HepG2 (cell line): ENCODE measurements at regions not wholly inside any gene's neighbourhood (a gene's known extent, or its start where the extent isn't known, plus 50 kb on each side); places are given as distances from the start of the nearest gene placed in this dataset.

Source experiments
- ATAC-seq: fragments of 200-7000 bp; cut with Tn5 transposase; 3 replicates; pipeline ENCODE4 v1.9.1; 2020; ENCODE audit warnings: mild to moderate bottlenecking, moderate library complexity
- BruUV-seq: library from RNA; stranded (reverse); fragments of 400-500 nt; replicated peaks from 2 replicates; lab custom pipeline; 2021; lab: Mats Ljungman, UMichigan
- CTCF ChIA-PET: fragments of 300-600 bp; formaldehyde crosslinking; extraction: SDS; loops from one replicate; lab custom pipeline; 2021; ENCODE audit warnings: low total read pairs, inconsistent platforms, low intra/inter-chr PET ratio; lab: Yijun Ruan, JAX
- POLR2A ChIA-PET: fragments of 350-600 bp; sonication (Branson Sonifier 250); formaldehyde crosslinking; loops from one replicate; lab custom pipeline; 2020; ENCODE audit warnings: antibody characterized with exemption, inconsistent platforms; lab: Yijun Ruan, JAX
- DNase-seq: peaks from one replicate; pipeline ENCODE4 v3.0.0-alpha.2; 2015; ENCODE audit warnings: low spot score
- FAIRE-seq: peaks from 3 replicates; lab custom pipeline; 2011; peaks lifted over from hg19 to GRCh38; lab: Jason Lieb, UNC
- H2AFZ ChIP-seq: one replicate; pipeline ENCODE4 v1.6.1; 2011; ENCODE audit warnings: low read length, inconsistent platforms
- H3K27ac ChIP-seq: fragments of 300-600 bp; 3 replicates; pipeline ENCODE4 v1.8.0; 2011; ENCODE audit warnings: mixed run types, mild to moderate bottlenecking, mixed read lengths, low read length, inconsistent platforms; ENCODE audit not compliant: insufficient read depth; ENCODE audit errors: extremely low read length
- H3K27me3 ChIP-seq, 2 experiments: fragments of 200-600 bp in 1 of 2; 2 replicates in 1 of 2; 3 replicates in 1 of 2; pipeline versions ENCODE4 v1.6.0 to v1.8.0; 2011; ENCODE audit warnings: low read length in 2 of 2, mild to moderate bottlenecking in 2 of 2, moderate library complexity in 2 of 2, inconsistent platforms in 1 of 2; ENCODE audit not compliant: insufficient read depth in 2 of 2, control insufficient read depth in 1 of 2
- H3K36me3 ChIP-seq, 2 experiments: fragments of 200-600 bp in 1 of 2; replicated peaks in 1 of 2; 2 replicates in 1 of 2; 3 replicates in 1 of 2; pipeline versions ENCODE4 v1.5.1 to v1.8.0; 2011; ENCODE audit warnings: low read length in 2 of 2, inconsistent platforms in 1 of 2; ENCODE audit not compliant: insufficient read depth in 2 of 2, control insufficient read depth in 1 of 2
- H3K4me1 ChIP-seq: 2 replicates; pipeline ENCODE4 v1.5.1; 2012; ENCODE audit warnings: low read length, inconsistent platforms; ENCODE audit not compliant: insufficient read depth
- H3K4me2 ChIP-seq: 2 replicates; pipeline ENCODE4 v1.6.0; 2011; ENCODE audit warnings: low read depth, low read length, inconsistent platforms
- H3K4me3 ChIP-seq, 3 experiments: fragments of 200-600 bp in 1 of 3; sonication (generic), shearing (Covaris generic) in 1 of 3; replicated peaks in 1 of 3; 2 replicates each; pipeline ENCODE4 v1.5.1; 2011 to 2016; ENCODE audit warnings: low read length in 3 of 3, inconsistent platforms in 2 of 3, low read depth in 2 of 3, mild to moderate bottlenecking in 2 of 3, control low read depth in 1 of 3, mixed read lengths in 1 of 3; ENCODE audit not compliant: insufficient read depth in 1 of 3
- H3K79me2 ChIP-seq: one replicate; pipeline ENCODE4 v1.6.1; 2011; ENCODE audit warnings: low read length, inconsistent platforms; ENCODE audit not compliant: insufficient read depth
- H3K9ac ChIP-seq: 2 replicates; pipeline ENCODE4 v1.6.0; 2011; ENCODE audit warnings: mild to moderate bottlenecking, low read depth, low read length, inconsistent platforms; ENCODE audit not compliant: insufficient read depth
- H3K9me3 ChIP-seq: 2 replicates; pipeline ENCODE4 v1.5.1; 2012; ENCODE audit warnings: mild to moderate bottlenecking, low read length
- H4K20me1 ChIP-seq: 2 replicates; pipeline ENCODE4 v1.6.0; 2011; ENCODE audit warnings: inconsistent platforms, mild to moderate bottlenecking, low read length, moderate library complexity; ENCODE audit not compliant: insufficient read depth
- FIP1L1 ChIP-seq: fragments of 200-400 bp; formaldehyde crosslinking; IDR thresholded peaks from 2 replicates; pipeline ENCODE4 v1.6.1; 2018; ENCODE audit warnings: low read depth, mild to moderate bottlenecking, low read length, moderate library complexity, borderline replicate concordance; ENCODE audit not compliant: insufficient read depth
- GZF1 ChIP-seq: sonication (generic); formaldehyde crosslinking; IDR thresholded peaks from 2 replicates; pipeline ENCODE4 v1.5.1; 2020; ENCODE audit warnings: mild to moderate bottlenecking, missing genetic modification reagents
- HNRNPK ChIP-seq: fragments of 200-400 bp; formaldehyde crosslinking; IDR thresholded peaks from 2 replicates; pipeline ENCODE4 v1.6.1; 2018; ENCODE audit warnings: low read length, low read depth, moderate library complexity, mild to moderate bottlenecking; ENCODE audit not compliant: poor library complexity, severe bottlenecking
- RBM39 ChIP-seq: fragments of 200-400 bp; formaldehyde crosslinking; IDR thresholded peaks from one replicate; pipeline ENCODE4 v1.6.1; 2018; ENCODE audit warnings: antibody characterized with exemption, mild to moderate bottlenecking, low read depth, low read length; ENCODE audit not compliant: poor library complexity, severe bottlenecking
- SOX13 ChIP-seq, 3 experiments: fragments of 450-650 bp in 1 of 3; sonication (generic) in 1 of 3; formaldehyde crosslinking in 1 of 3; IDR thresholded peaks in 2 of 3; conservative IDR thresholded peaks in 1 of 3; 2 replicates each; pipeline versions ENCODE4 v1.5.0 to v1.6.1; 2016 to 2020; ENCODE audit warnings: antibody characterized with exemption in 1 of 3, mild to moderate bottlenecking in 1 of 3, missing compliant biosample characterization in 1 of 3, missing genetic modification reagents in 1 of 3, moderate library complexity in 1 of 3
- YEATS4 ChIP-seq: sonication (generic); formaldehyde crosslinking; IDR thresholded peaks from 2 replicates; pipeline ENCODE4 v1.4.0; 2020; ENCODE audit warnings: missing genetic modification reagents, borderline replicate concordance
- ZFP1 ChIP-seq: IDR thresholded peaks from 2 replicates; pipeline ENCODE4 v1.6.1; 2016
- ZNF30 ChIP-seq: sonication (generic); formaldehyde crosslinking; IDR thresholded peaks from 2 replicates; pipeline ENCODE4 v1.5.0; 2020; ENCODE audit warnings: mild to moderate bottlenecking, missing genetic modification reagents
- ZNF501 ChIP-seq: sonication (generic); formaldehyde crosslinking; IDR thresholded peaks from 2 replicates; pipeline ENCODE4 v1.5.1; 2020; ENCODE audit warnings: mild to moderate bottlenecking, moderate library complexity, missing genetic modification reagents
- ZNF670 ChIP-seq: sonication (generic); formaldehyde crosslinking; IDR thresholded peaks from 2 replicates; pipeline ENCODE4 v1.8.0; 2022; ENCODE audit warnings: mild to moderate bottlenecking, missing genetic modification reagents, borderline replicate concordance
- WGBS: methylation state at CpG from one replicate; pipeline ENCODE4 v1.1.6; 2017; ENCODE audit warnings: low lambda C conversion rate; 5-methylcytosine and 5-hydroxymethylcytosine counted together
- in situ Hi-C: cut with HindIII; loops from 2 replicates; pipeline ENCODE4 v1.10.0; 2017; ENCODE audit warnings: low pct_unique_long_range_greater_than_20kb; ENCODE audit not compliant: extremely low pct_ligation_motif_present
- intact Hi-C: fragments of 100-400 bp; cut with micrococcal nuclease; formaldehyde crosslinking; loops from one replicate; pipeline ENCODE4 v1.10.0; 2022; ENCODE audit not compliant: unreplicated experiment
- TF ChIP-seq, protein P1 (sequence below): sonication (generic); formaldehyde crosslinking; IDR thresholded peaks from 2 replicates; pipeline ENCODE4 v1.4.0; 2020; ENCODE audit warnings: missing genetic modification reagents, borderline replicate concordance
- TF ChIP-seq, protein P2 (sequence below): sonication (generic); formaldehyde crosslinking; IDR thresholded peaks from 2 replicates; pipeline ENCODE4 v1.8.1; 2023; ENCODE audit warnings: mild to moderate bottlenecking, moderate library complexity, missing genetic modification reagents
- TF ChIP-seq, protein P3 (sequence below): sonication (generic); formaldehyde crosslinking; IDR thresholded peaks from 2 replicates; pipeline ENCODE4 v1.8.1; 2023; ENCODE audit warnings: missing genetic modification reagents, mild to moderate bottlenecking, borderline replicate concordance
- TF ChIP-seq, protein P4 (sequence below): sonication (generic); formaldehyde crosslinking; conservative IDR thresholded peaks from 2 replicates; pipeline ENCODE4 v1.8.0; 2022; ENCODE audit warnings: mild to moderate bottlenecking, moderate library complexity, missing genetic modification reagents

DNA sequence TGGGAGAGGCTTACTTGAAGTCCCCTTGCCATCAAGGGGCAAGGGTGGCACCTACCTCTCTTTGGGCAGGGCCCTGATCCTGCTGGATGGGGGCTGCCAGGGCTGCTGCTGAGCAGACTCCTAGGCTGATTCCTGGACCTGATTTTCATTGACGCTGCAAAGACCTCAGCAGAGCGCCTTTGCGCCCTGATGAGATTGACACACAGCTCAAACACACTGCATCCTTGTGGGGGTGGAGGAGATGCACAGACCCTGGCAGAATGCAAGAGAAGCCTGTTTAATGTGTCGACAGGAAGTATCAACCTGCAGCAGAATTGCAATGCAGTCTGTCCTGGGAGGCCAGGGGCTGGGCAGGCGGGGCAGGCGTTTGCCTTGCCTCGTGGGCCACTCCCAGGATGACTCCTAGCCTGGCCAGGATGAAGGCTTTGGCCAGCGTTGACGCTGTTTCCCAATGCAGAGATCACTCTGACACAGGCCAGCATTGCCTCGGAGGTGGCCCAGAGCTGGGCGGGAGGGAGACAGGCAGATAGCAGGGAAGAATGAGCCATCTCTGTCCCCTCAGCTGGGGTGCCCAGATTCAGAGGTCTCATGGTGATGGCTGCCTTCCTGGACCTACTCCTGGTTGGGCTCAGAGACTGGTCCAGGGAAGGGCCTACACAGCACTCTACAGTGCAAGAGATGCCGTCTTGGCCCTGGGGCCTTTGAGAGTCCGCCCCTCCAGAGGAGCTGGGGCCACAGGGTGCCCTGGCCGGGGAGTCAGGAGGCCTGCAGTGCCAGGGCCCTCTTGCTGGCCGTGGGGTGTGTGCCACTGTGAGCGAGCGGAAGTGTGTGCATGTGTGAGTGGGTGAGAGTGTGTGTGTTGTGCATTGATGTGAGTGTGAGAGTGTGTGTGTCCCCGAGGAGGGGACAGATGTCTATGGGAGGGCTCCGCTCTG, 108.3 kb downstream of the KIF26A start:
- H3K27me3 ChIP-seq: peaks cover 2 to 10% of the 10 kb centered on the region in 2 experiments; a peak in 3 of 5 replicates
- no peak overlapping the region for H3K4me3 ChIP-seq
- in situ Hi-C loops (no loop called here), intact Hi-C loops (no loop called here)
- no TSS peak for BruUV-seq
- no peaks in the 10 kb centered on the region for H3K9me3 ChIP-seq
- no peak overlapping the region for H3K27ac ChIP-seq
- no peaks in the 10 kb centered on the region for H4K20me1 ChIP-seq
- ChIA-PET POLR2A (no interaction called here), CTCF (no interaction called here)
- H3K9ac ChIP-seq: no peak overlapping the region
- H2AFZ ChIP-seq: no peak overlapping the region
- no peaks in the 10 kb centered on the region for H3K4me1 ChIP-seq
- no peak; the same call in 2 of the 3 replicates for ATAC-seq
- H3K36me3 ChIP-seq: no peaks in the 10 kb centered on the region
- TF ChIP-seq ZNF501 (CRISPR knock-in tag) (no peak), RBM39 (no peak), HNRNPK (no peak), GZF1 (CRISPR knock-in tag) (no peak), ZNF670 (CRISPR knock-in tag) (no peak), ZNF30 (no peak), ZFP1 (CRISPR knock-in tag) (no peak), SOX13 (IDR thresholded peaks at IDR 0.05) (no peak), SOX13 (CRISPR knock-in tag; conservative IDR thresholded peaks at IDR 0.05 in 1 of 2, IDR thresholded peaks at IDR 0.05 in 1 of 2) (no peak), FIP1L1 (no peak), YEATS4 (CRISPR knock-in tag) (no peak)
- TF ChIP-seq, protein P1, sequence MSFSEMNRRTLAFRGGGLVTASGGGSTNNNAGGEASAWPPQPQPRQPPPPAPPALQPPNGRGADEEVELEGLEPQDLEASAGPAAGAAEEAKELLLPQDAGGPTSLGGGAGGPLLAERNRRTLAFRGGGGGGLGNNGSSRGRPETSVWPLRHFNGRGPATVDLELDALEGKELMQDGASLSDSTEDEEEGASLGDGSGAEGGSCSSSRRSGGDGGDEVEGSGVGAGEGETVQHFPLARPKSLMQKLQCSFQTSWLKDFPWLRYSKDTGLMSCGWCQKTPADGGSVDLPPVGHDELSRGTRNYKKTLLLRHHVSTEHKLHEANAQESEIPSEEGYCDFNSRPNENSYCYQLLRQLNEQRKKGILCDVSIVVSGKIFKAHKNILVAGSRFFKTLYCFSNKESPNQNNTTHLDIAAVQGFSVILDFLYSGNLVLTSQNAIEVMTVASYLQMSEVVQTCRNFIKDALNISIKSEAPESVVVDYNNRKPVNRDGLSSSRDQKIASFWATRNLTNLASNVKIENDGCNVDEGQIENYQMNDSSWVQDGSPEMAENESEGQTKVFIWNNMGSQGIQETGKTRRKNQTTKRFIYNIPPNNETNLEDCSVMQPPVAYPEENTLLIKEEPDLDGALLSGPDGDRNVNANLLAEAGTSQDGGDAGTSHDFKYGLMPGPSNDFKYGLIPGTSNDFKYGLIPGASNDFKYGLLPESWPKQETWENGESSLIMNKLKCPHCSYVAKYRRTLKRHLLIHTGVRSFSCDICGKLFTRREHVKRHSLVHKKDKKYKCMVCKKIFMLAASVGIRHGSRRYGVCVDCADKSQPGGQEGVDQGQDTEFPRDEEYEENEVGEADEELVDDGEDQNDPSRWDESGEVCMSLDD: no peak
- TF ChIP-seq, protein P2, sequence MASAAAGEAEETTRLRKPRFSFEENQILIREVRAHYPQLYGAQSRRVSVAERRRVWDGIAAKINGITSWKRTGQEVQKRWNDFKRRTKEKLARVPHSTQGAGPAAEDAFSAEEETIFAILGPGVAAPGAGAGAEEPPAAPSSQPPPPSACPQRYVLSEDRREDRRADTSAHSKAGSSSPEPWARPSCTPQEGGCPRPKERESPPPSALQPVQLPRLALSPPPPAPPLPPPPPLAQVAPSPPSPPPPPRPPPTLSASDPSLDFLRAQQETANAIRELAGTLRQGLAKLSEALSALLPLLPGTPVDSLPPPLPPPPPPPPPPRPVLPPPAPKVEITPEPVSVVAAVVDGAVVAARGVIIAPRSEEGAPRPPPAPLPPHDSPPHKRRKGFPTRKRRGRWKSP (CRISPR knock-in tag): no peak
- TF ChIP-seq, protein P3, sequence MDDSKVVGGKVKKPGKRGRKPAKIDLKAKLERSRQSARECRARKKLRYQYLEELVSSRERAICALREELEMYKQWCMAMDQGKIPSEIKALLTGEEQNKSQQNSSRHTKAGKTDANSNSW (CRISPR knock-in tag): no peak
- TF ChIP-seq, protein P4, sequence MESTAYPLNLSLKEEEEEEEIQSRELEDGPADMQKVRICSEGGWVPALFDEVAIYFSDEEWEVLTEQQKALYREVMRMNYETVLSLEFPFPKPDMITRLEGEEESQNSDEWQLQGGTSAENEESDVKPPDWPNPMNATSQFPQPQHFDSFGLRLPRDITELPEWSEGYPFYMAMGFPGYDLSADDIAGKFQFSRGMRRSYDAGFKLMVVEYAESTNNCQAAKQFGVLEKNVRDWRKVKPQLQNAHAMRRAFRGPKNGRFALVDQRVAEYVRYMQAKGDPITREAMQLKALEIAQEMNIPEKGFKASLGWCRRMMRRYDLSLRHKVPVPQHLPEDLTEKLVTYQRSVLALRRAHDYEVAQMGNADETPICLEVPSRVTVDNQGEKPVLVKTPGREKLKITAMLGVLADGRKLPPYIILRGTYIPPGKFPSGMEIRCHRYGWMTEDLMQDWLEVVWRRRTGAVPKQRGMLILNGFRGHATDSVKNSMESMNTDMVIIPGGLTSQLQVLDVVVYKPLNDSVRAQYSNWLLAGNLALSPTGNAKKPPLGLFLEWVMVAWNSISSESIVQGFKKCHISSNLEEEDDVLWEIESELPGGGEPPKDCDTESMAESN (CRISPR knock-in tag): no peak
- H3K79me2 ChIP-seq: no peaks in the 10 kb centered on the region
- no peak overlapping the region for H3K4me2 ChIP-seq
- DNase-seq: no peak
- no peak for FAIRE-seq
- 19% methylated on average over 12 of the region's 19 CpGs for WGBS
